ENCODE measurements at regions not wholly inside any gene's neighbourhood (a gene's known extent, or its start where the extent isn't known, plus 50 kb on each side); places are given as distances from the start of the nearest gene placed in this dataset.

DNA sequence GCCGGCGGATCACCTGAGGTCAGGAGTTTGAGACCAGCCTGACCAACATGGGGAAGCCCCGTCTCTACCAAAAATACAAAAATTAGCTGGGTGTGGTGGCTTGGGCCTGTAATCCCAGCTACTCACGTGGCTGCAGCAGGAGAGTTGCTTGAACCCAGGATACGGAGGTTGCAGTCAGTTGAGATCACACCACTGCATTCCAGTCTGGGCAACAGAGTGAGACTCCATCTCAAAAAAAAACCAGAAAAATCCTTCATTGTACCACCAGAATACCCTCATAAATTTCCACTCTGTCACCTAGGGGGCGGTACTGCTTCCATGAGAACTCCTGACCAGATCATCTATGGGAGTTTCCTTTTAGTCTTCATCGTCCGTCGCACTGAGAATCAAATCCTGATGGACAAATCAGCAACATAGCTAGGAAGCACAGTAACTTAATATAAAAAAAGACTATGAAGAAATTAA, 225.8 kb upstream of the KLF14 start:
- TF ChIP-seq, protein P1, sequence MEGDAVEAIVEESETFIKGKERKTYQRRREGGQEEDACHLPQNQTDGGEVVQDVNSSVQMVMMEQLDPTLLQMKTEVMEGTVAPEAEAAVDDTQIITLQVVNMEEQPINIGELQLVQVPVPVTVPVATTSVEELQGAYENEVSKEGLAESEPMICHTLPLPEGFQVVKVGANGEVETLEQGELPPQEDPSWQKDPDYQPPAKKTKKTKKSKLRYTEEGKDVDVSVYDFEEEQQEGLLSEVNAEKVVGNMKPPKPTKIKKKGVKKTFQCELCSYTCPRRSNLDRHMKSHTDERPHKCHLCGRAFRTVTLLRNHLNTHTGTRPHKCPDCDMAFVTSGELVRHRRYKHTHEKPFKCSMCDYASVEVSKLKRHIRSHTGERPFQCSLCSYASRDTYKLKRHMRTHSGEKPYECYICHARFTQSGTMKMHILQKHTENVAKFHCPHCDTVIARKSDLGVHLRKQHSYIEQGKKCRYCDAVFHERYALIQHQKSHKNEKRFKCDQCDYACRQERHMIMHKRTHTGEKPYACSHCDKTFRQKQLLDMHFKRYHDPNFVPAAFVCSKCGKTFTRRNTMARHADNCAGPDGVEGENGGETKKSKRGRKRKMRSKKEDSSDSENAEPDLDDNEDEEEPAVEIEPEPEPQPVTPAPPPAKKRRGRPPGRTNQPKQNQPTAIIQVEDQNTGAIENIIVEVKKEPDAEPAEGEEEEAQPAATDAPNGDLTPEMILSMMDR (IDR thresholded peaks at IDR 0.05): peak in 3 of 4 donors; percentile 25 to 26 (median 26)
- TF ChIP-seq POLR2A (IDR thresholded peaks at IDR 0.05): no peak
- Histone ChIP-seq H3K4me3 (no peak overlapping the region), H3K4me1 (peaks cover 0 to 13% (median 0%) of the 10 kb centered on the region in 4 donors), H3K36me3 (no peaks in the 10 kb centered on the region), H3K27ac (peak overlapping the region in 2 of 3 donors; percentile 14 to 65), H3K9me3 (no peaks in the 10 kb centered on the region), H3K27me3 (no peaks in the 10 kb centered on the region)
- WGBS (ENCODE audit: insufficient coverage, low coverage, low lambda C conversion rate, missing lambda C conversion rate): 76% methylated on average over 9 of the region's 9 CpGs
- DNase-seq (no peak), ATAC-seq (peak in 2 of 4 donors; percentile 7 to 18)
- intact Hi-C loops (cut with DNase I): no loop called here

DNA sequence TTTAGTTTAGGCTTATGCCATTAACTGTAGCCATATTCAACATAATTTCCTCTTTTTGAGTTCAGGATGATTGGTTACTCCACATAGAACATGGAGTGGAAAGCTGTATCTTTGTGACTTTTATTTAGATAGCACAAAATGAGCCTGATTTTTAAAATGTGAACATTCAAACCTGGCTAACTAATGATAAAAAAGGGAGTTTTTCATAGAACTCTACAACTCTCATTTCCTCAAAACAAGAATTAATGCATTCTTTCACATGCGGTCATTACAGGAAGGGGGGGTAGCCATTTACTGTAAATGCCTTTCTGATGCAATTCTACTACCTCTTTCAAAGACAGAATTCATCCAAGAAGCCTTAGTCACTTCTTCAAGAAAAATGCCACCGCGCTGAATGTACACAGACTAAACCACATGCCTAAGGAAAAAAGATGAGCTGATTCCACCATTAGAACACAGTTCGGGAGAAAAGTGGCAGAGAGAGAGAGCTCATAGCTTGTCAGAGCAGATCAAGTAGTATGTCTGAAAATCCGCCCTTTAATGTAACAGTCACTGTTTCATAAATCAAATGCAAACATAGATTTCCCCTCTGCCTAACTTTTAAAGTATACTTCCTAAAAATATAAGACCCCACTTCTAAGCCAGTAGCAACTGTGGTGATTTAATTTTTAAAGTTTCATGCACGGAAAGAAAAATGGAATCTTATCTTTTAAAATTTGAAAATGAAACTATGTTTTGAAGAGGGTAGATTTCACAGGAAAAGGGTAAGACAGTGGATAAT, 226.4 kb upstream of the KLF14 start:
- ATAC-seq: peak; percentile 37 to 63 (median 56)
- intact Hi-C loops (cut with DNase I): no loop called here
- peaks cover 0 to 11% (median 0%) of the 10 kb centered on the region in 4 donors for H3K4me1 ChIP-seq

DNA sequence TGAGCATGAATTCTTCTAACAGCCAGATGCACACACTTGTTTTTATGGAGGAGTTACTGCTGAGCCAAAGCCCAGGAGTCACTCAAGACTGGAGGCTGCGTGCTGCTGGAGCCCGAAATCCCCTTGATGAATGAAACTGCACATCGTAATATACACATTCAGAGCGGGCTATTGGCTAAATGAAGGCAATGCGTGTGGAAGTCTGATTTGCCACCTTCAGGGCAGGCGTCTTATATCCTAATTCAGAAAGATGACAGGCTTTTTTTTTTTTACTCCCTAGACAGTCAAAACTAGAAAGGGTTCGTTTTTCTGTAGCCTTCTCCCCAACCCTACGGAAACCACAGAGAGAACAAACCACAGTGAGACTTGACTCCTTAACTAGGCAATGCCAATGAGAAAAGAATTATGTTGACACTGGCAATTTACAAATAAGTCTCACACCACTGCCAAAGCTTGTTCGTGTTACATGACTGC, 227.2 kb upstream of the KLF14 start:
- ATAC-seq: peak; percentile 33 to 49 (median 38)
- no peaks in the 10 kb centered on the region for H3K9me3 ChIP-seq
- no peak for DNase-seq
- H3K27ac ChIP-seq: peak overlapping the region in 1 of 3 donors; percentile 65
- intact Hi-C loops (cut with DNase I): no loop called here
- WGBS (ENCODE audit: insufficient coverage, low coverage, low lambda C conversion rate, missing lambda C conversion rate): 46% methylated on average over 9 of the region's 9 CpGs
- TF ChIP-seq, protein P1 (IDR thresholded peaks at IDR 0.05): no peak
- no peak for TF ChIP-seq POLR2A (IDR thresholded peaks at IDR 0.05)
- H3K4me1 ChIP-seq: peaks cover 0 to 4% (median 0%) of the 10 kb centered on the region in 4 donors
- H3K36me3 ChIP-seq: no peaks in the 10 kb centered on the region
- H3K4me3 ChIP-seq: no peak overlapping the region
- no peaks in the 10 kb centered on the region for H3K27me3 ChIP-seq

More for the DNA sequence above, 226.4 kb upstream of the KLF14 start:
- Histone ChIP-seq H3K36me3 (no peaks in the 10 kb centered on the region), H3K9me3 (no peaks in the 10 kb centered on the region), H3K4me3 (no peak overlapping the region), H3K27ac (peak overlapping the region in 2 of 3 donors; percentile 14 to 65), H3K27me3 (no peaks in the 10 kb centered on the region)
- WGBS (ENCODE audit: insufficient coverage, low coverage, low lambda C conversion rate, missing lambda C conversion rate): 60% methylated on average over 6 of the region's 6 CpGs
- no peak for TF ChIP-seq POLR2A (IDR thresholded peaks at IDR 0.05)
- TF ChIP-seq, protein P1 (IDR thresholded peaks at IDR 0.05): no peak
- no peak for DNase-seq

DNA sequence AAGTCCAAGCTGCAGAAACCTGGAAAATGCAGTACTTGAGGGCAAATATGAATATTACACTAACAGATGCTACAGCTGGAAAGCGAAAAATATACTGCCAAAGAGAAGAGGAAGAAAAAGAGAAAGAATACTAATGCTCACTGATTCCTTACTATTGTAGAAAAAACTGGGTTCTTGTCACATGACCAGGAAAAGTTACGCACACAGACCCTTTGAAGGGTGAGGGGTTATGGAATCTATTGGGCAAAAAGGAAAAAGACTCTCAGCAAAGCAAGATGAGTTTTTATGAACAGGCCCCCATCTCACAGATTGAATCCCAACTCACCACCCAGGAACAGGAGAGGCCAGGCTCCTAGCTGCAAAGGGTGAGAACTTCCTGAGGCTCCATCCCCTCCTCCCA, 228.1 kb upstream of the KLF14 start:
- no peaks in the 10 kb centered on the region for H3K27me3 ChIP-seq
- H3K9me3 ChIP-seq: no peaks in the 10 kb centered on the region
- WGBS (ENCODE audit: insufficient coverage, low coverage, low lambda C conversion rate, missing lambda C conversion rate): 100% methylated on average over 2 of the region's 2 CpGs
- TF ChIP-seq, protein P1 (IDR thresholded peaks at IDR 0.05): no peak
- no peak for TF ChIP-seq POLR2A (IDR thresholded peaks at IDR 0.05)
- ATAC-seq: no peak
- no peak for DNase-seq
- H3K4me1 ChIP-seq: peaks cover 0 to 4% (median 0%) of the 10 kb centered on the region in 4 donors
- H3K4me3 ChIP-seq: no peak overlapping the region
- H3K36me3 ChIP-seq: no peaks in the 10 kb centered on the region
- intact Hi-C loops (cut with DNase I): no loop called here
- no peak overlapping the region for H3K27ac ChIP-seq
